Calu3 (cell line): ENCODE measurements at regions not wholly inside any gene's neighbourhood (a gene's known extent, or its start where the extent isn't known, plus 50 kb on each side); places are given as distances from the start of the nearest gene placed in this dataset.

ENCODE experiments used
- BruUV-seq: library from RNA; stranded (reverse); fragments of 400-500 nt; replicated peaks from 2 replicates; lab custom pipeline; 2021; lab: Mats Ljungman, UMichigan
- CTCF ChIA-PET: fragments of 300-600 bp; sonication (Branson Sonifier 250); formaldehyde crosslinking; loops from one replicate; lab custom pipeline; 2022; ENCODE audit warnings: antibody characterized with exemption; lab: Charles Lee
- DNase-seq: peaks from one replicate; pipeline ENCODE4 v3.0.0; 2022
- H3K27ac Mint-ChIP-seq: one replicate; pipeline ENCODE4 v1.8.0; 2022; ENCODE audit warnings: mixed read lengths; ENCODE audit not compliant: unreplicated experiment
- H3K27me3 Mint-ChIP-seq: one replicate; pipeline ENCODE4 v1.8.0; 2022; ENCODE audit warnings: mixed read lengths; ENCODE audit not compliant: unreplicated experiment
- H3K36me3 Mint-ChIP-seq: one replicate; pipeline ENCODE4 v1.8.0; 2022; ENCODE audit warnings: mild to moderate bottlenecking, moderate library complexity, mixed read lengths; ENCODE audit not compliant: insufficient read depth, unreplicated experiment
- H3K4me1 Mint-ChIP-seq: one replicate; pipeline ENCODE4 v1.8.0; 2022; ENCODE audit warnings: mild to moderate bottlenecking, low read depth, mixed read lengths; ENCODE audit not compliant: unreplicated experiment
- H3K4me3 Mint-ChIP-seq: one replicate; pipeline ENCODE4 v1.8.0; 2022; ENCODE audit warnings: mild to moderate bottlenecking, low read depth, moderate library complexity, mixed read lengths; ENCODE audit not compliant: unreplicated experiment
- H3K9me3 Mint-ChIP-seq: one replicate; pipeline ENCODE4 v1.8.0; 2022; ENCODE audit warnings: low read depth, mixed read lengths; ENCODE audit not compliant: unreplicated experiment
- intact Hi-C: fragments of 100-400 bp; cut with micrococcal nuclease; formaldehyde crosslinking; loops from one replicate; pipeline ENCODE4 v1.10.0; 2022; ENCODE audit not compliant: unreplicated experiment
- TF ChIP-seq, protein P1 (sequence below): fragments of 200-600 bp; IDR thresholded peaks from one replicate; pipeline ENCODE4 v1.8.0; 2022; ENCODE audit warnings: antibody characterized with exemption; ENCODE audit not compliant: unreplicated experiment

DNA sequence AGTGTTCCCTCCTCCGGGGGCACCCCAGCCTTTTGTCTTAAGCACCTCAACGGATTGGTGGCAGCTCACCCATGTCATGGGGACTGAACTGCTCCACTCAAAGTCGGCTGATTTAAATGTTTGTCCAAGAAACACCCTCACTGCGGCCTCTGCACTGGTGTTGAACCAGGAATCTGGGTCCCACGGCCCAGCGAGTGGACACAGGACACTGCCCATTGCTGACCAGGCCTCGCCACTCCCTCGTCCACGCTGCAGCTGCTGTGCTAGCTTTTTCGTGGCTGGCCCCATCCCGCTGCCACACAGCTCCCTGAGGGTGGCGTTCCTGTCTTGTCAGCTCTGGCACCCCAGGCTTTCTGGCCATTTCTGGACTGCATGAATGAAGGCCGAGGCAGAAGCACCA lies 646.2 kb downstream of the BRD1 start:
- H3K36me3 Mint-ChIP-seq, result no peaks in the 10 kb centered on the region
- H3K4me1 Mint-ChIP-seq, result no peaks in the 10 kb centered on the region
- H3K9me3 Mint-ChIP-seq, result peaks cover 12% of the 10 kb centered on the region
- H3K27me3 Mint-ChIP-seq, result no peaks in the 10 kb centered on the region
- DNase-seq, result no peak
- TF ChIP-seq, protein P1, sequence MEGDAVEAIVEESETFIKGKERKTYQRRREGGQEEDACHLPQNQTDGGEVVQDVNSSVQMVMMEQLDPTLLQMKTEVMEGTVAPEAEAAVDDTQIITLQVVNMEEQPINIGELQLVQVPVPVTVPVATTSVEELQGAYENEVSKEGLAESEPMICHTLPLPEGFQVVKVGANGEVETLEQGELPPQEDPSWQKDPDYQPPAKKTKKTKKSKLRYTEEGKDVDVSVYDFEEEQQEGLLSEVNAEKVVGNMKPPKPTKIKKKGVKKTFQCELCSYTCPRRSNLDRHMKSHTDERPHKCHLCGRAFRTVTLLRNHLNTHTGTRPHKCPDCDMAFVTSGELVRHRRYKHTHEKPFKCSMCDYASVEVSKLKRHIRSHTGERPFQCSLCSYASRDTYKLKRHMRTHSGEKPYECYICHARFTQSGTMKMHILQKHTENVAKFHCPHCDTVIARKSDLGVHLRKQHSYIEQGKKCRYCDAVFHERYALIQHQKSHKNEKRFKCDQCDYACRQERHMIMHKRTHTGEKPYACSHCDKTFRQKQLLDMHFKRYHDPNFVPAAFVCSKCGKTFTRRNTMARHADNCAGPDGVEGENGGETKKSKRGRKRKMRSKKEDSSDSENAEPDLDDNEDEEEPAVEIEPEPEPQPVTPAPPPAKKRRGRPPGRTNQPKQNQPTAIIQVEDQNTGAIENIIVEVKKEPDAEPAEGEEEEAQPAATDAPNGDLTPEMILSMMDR, result no peak
- H3K27ac Mint-ChIP-seq, result no peak overlapping the region
- no peak overlapping the region for H3K4me3 Mint-ChIP-seq
- no TSS peak for BruUV-seq
- CTCF ChIA-PET, result no interaction called here
- intact Hi-C loops, result no loop called here

DNA sequence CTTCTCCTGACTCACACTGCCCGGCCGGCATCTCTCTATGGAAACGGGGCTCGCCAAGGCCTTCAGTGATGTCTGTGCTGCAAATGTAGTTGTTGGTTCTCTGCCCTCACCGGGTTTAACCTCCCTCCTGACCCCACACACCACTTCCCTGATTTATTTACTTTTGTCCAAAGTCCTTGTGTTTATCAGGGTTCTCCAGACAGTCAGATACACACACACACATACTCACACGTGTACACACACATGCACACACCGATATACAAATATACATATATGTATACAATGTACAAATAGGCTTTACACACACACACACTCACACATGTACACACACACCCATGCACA lies 647.0 kb downstream of the BRD1 start:
- Mint-ChIP-seq H3K9me3 (peaks cover 10% of the 10 kb centered on the region), H3K27me3 (no peaks in the 10 kb centered on the region), H3K36me3 (no peaks in the 10 kb centered on the region), H3K4me3 (no peak overlapping the region), H3K27ac (no peak overlapping the region), H3K4me1 (no peaks in the 10 kb centered on the region)
- BruUV-seq, result no TSS peak
- TF ChIP-seq, protein P1, result no peak
- intact Hi-C loops, result no loop called here
- CTCF ChIA-PET, result no interaction called here
- no peak for DNase-seq

DNA sequence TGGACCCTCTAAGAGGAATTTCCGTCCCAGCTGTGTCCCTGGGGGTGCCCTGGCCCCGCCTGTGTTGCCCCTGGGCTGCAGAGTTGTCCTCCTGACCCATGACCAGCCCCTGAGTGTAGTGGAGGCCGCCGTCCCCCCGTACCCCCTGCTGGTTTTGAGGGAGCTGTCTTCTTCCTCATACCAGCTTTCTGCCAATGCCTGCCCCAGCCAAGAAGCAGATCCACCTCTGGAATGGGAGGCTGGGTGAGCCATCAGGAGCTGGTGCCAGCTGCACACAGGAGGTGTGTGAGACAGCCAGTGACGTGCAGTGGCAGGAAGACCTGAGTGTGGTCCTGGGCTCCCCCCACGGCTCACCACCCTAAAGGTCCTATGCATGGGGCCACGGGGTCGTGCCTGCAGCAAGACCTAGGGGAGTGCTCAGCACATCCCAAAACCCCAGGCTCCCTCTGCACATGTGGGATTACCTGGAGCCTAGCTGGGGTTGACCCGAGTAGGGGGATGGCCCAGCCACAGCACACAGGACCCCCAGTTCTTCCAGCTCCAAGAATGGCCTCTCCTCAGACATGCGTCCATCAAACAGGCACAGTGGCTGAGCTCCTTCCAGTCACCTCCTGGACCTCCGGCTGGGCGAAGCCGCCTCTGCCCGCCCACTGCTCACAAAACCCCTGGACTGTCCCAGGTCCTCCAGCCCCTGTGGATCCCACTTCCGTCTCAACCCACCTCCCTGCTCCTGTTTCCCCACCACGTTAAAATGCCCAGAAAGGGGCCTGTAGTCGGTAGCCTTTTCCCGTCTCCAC lies 647.6 kb downstream of the BRD1 start:
- no peaks in the 10 kb centered on the region for H3K4me1 Mint-ChIP-seq
- no peaks in the 10 kb centered on the region for H3K27me3 Mint-ChIP-seq
- DNase-seq, result no peak
- H3K27ac Mint-ChIP-seq, result no peak overlapping the region
- CTCF ChIA-PET, result no interaction called here
- no peaks in the 10 kb centered on the region for H3K36me3 Mint-ChIP-seq
- H3K4me3 Mint-ChIP-seq, result no peak overlapping the region
- no TSS peak for BruUV-seq
- intact Hi-C loops, result no loop called here
- peaks cover 7% of the 10 kb centered on the region for H3K9me3 Mint-ChIP-seq
- TF ChIP-seq, protein P1, result no peak

DNA sequence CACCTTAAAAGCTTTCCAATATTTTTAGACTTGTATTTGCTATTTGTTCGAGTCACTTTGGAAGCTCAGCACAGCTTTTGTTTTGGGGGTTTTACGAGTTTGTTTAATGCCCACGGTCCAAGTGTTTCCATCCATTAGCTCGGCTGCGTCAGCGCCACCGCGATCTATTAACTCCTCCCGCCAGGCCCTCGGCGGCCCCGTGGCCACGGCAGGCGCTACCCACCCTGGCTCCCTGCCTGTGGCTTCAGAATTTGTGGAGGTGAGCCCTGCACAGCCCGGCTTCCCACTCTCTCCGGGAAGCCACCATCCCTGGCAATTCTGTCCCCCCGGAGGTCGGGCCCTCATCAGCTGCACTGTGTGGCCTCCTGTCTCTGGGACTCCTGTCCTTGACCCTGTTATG lies 648.5 kb downstream of the BRD1 start:
- no TSS peak for BruUV-seq
- intact Hi-C loops, result no loop called here
- H3K27ac Mint-ChIP-seq, result no peak overlapping the region
- no peak for DNase-seq
- no peak overlapping the region for H3K4me3 Mint-ChIP-seq
- peaks cover 12% of the 10 kb centered on the region for H3K9me3 Mint-ChIP-seq
- CTCF ChIA-PET, result no interaction called here
- no peaks in the 10 kb centered on the region for H3K4me1 Mint-ChIP-seq
- H3K27me3 Mint-ChIP-seq, result no peaks in the 10 kb centered on the region
- TF ChIP-seq, protein P1, result no peak
- H3K36me3 Mint-ChIP-seq, result no peaks in the 10 kb centered on the region
